Panc1 (cell line): ENCODE measurements at regions not wholly inside any gene's neighbourhood (a gene's known extent, or its start where the extent isn't known, plus 50 kb on each side); places are given as distances from the start of the nearest gene placed in this dataset.

Experiments used
- ATAC-seq: fragments of 200-7000 bp; cut with Tn5 transposase; 2 replicates; pipeline ENCODE4 v1.9.1; 2020; ENCODE audit warnings: mild to moderate bottlenecking, moderate library complexity
- BruUV-seq: library from RNA; stranded (reverse); fragments of 400-500 nt; replicated peaks from 2 replicates; lab custom pipeline; 2021; lab: Mats Ljungman, UMichigan
- CTCF ChIA-PET: fragments of 300-600 bp; sonication (Branson Sonifier 250); formaldehyde crosslinking; loops from one replicate; lab custom pipeline; 2022; ENCODE audit warnings: antibody characterized with exemption; lab: Charles Lee
- POLR2A ChIA-PET: fragments of 300-600 bp; sonication (Branson Sonifier 250); formaldehyde crosslinking; loops from one replicate; lab custom pipeline; 2022; ENCODE audit warnings: antibody characterized with exemption; lab: Charles Lee
- DNase-seq: peaks from one replicate; pipeline ENCODE4 v3.0.0-alpha.2; 2010; ENCODE audit warnings: low read depth, low spot score
- H3K27ac ChIP-seq: 2 replicates; pipeline ENCODE4 v1.5.1; 2011; ENCODE audit warnings: mild to moderate bottlenecking, low read length, inconsistent platforms
- H3K27me3 ChIP-seq: fragments of 200-500 bp; sonication (Bioruptor generic); 2 replicates; pipeline ENCODE4 v1.6.0; 2014; ENCODE audit warnings: low read length, inconsistent platforms; ENCODE audit not compliant: control insufficient read depth, insufficient read depth
- H3K36me3 ChIP-seq: fragments of 200-500 bp; sonication (Bioruptor generic); 2 replicates; pipeline ENCODE4 v1.5.1; 2014; ENCODE audit warnings: inconsistent platforms, mild to moderate bottlenecking, low read length, moderate library complexity; ENCODE audit not compliant: control insufficient read depth, insufficient read depth
- H3K4me1 ChIP-seq: 2 replicates; pipeline ENCODE4 v1.5.1; 2011; ENCODE audit warnings: inconsistent platforms, mild to moderate bottlenecking, low read length, moderate library complexity; ENCODE audit not compliant: control insufficient read depth, insufficient read depth
- H3K4me3 ChIP-seq, 2 experiments: 2 replicates each; pipeline ENCODE4 v1.5.1; 2011 to 2012; ENCODE audit warnings: low read depth in 2 of 2, low read length in 2 of 2, mild to moderate bottlenecking in 2 of 2, inconsistent platforms in 1 of 2, moderate library complexity in 1 of 2
- H3K9me3 ChIP-seq: fragments of 200-500 bp; sonication (Bioruptor generic); 2 replicates; pipeline ENCODE4 v1.5.1; 2014; ENCODE audit warnings: low read depth, mild to moderate bottlenecking, inconsistent platforms, low read length, moderate library complexity; ENCODE audit not compliant: control insufficient read depth, insufficient read depth
- CTCF ChIP-seq: fragments of 450-650 bp; IDR thresholded peaks from 2 replicates; pipeline ENCODE4 v1.5.1; 2017; ENCODE audit warnings: mild to moderate bottlenecking
- POLR2AphosphoS5 ChIP-seq: IDR thresholded peaks from 2 replicates; pipeline ENCODE4 v1.6.1; 2012; ENCODE audit warnings: mild to moderate bottlenecking, low read depth, low read length, moderate library complexity
- REST ChIP-seq, 2 experiments: IDR thresholded peaks; 2 replicates each; pipeline ENCODE4 v1.6.1; 2011 to 2012; ENCODE audit warnings: low read depth in 2 of 2, control low read depth in 1 of 2, low read length in 1 of 2, mild to moderate bottlenecking in 1 of 2, moderate library complexity in 1 of 2; ENCODE audit not compliant: insufficient read depth in 1 of 2
- SIN3A ChIP-seq: IDR thresholded peaks from 2 replicates; pipeline ENCODE4 v1.6.1; 2012; ENCODE audit warnings: low read depth, mild to moderate bottlenecking, low read length, moderate library complexity, borderline replicate concordance; ENCODE audit not compliant: insufficient read depth
- TCF7L2 ChIP-seq: IDR thresholded peaks from 2 replicates; pipeline ENCODE4 v1.6.1; 2011; ENCODE audit warnings: mild to moderate bottlenecking, low read depth, low read length, inconsistent platforms
- in situ Hi-C: cut with HindIII; loops from 2 replicates; pipeline ENCODE4 v1.10.0; 2016; ENCODE audit warnings: low sequenced_read_pairs, low pct_unique_long_range_greater_than_20kb
- intact Hi-C: fragments of 100-400 bp; cut with micrococcal nuclease; formaldehyde crosslinking; loops from one replicate; pipeline ENCODE4 v1.10.0; 2022; ENCODE audit not compliant: unreplicated experiment

GRCh38 chr2:77839102-77839501 lies 316.9 kb upstream of the LRRTM4 start:
- peaks cover 8% of the 10 kb centered on the region for H3K9me3 ChIP-seq
- BruUV-seq, result no TSS peak
- in situ Hi-C loops, result no loop called here
- CTCF ChIA-PET, result no interaction called here
- no peaks in the 10 kb centered on the region for H3K36me3 ChIP-seq
- intact Hi-C loops, result no loop called here
- no peak overlapping the region for H3K27ac ChIP-seq
- no peak for DNase-seq
- H3K4me1 ChIP-seq, result no peaks in the 10 kb centered on the region
- no peak for ATAC-seq
- POLR2A ChIA-PET, result no interaction called here
- H3K4me3 ChIP-seq, result no peak overlapping the region
- TF ChIP-seq SIN3A (no peak), REST (IDR thresholded peaks at IDR 0.05; ENCODE audit: insufficient read depth in 1 of 2, low read depth in 2 of 2, low read length in 1 of 2) (no peak), CTCF (no peak), POLR2AphosphoS5 (no peak), TCF7L2 (no peak)
- no peaks in the 10 kb centered on the region for H3K27me3 ChIP-seq

- no peaks in the 10 kb centered on the region for H3K9me3 ChIP-seq
- DNase-seq (no peak), ATAC-seq (no peak)
- ChIA-PET POLR2A (no interaction called here), CTCF (interaction anchor here (0.5 kb wide), 1 partner anchor 986 kb away, joined by 3 read pairs; no protein-coding TSS in a partner anchor)
- TF ChIP-seq REST (IDR thresholded peaks at IDR 0.05; ENCODE audit: insufficient read depth in 1 of 2, low read depth in 2 of 2, low read length in 1 of 2), result no peak
- no peak for TF ChIP-seq CTCF
- TF ChIP-seq POLR2AphosphoS5, result no peak
- in situ Hi-C loops (no loop called here), intact Hi-C loops (no loop called here)
- H3K27me3 ChIP-seq, result no peaks in the 10 kb centered on the region
- no peaks in the 10 kb centered on the region for H3K36me3 ChIP-seq
- H3K27ac ChIP-seq, result no peak overlapping the region
- H3K4me3 ChIP-seq, result no peak overlapping the region
- BruUV-seq, result no TSS peak
- no peaks in the 10 kb centered on the region for H3K4me1 ChIP-seq
These were observed 339.9 kb upstream of the LRRTM4 start for GRCh38 chr2:77862120-77862519.
